ENCODE measurements at regions not wholly inside any gene's neighbourhood (a gene's known extent, or its start where the extent isn't known, plus 50 kb on each side); places are given as distances from the start of the nearest gene placed in this dataset.

DNA sequence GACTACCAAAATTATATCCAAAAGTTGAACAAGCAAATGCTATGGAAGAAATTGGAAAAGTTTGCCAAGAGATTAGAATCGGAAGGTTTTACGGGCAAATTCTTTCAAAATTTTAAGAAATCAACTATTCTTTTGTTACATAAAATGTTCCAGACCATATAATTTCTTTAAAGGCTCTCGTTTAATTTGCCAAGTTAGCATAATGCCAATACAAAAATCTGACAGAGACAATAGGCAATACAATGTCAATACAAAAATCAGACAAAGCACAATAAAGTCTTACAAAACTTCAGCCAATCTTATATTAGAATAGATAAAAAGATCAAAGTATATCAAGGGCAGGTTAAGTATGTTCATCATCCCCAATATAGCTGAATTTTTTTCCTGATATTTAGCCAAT is 224.2 kb downstream of the BCL11A start:
- no peak overlapping the region for H3K4me3 ChIP-seq (ENCODE audit: insufficient read length, low read depth)
- H3K4me1 ChIP-seq (ENCODE audit: insufficient read depth, insufficient read length): no peaks in the 10 kb centered on the region
- H3K9ac ChIP-seq (ENCODE audit: insufficient read length, low read depth): no peak overlapping the region
- DNase-seq (ENCODE audit: low read depth, low spot score): no peak
- TF ChIP-seq ZNF274 (IDR thresholded peaks at IDR 0.05; ENCODE audit: low read depth, low read length) (no peak), SUZ12 (IDR thresholded peaks at IDR 0.05; ENCODE audit: extremely low read depth, insufficient read depth, insufficient read length) (no peak), YY1 (IDR thresholded peaks at IDR 0.05; ENCODE audit: insufficient read depth, insufficient read length) (no peak)
- no peaks in the 10 kb centered on the region for H3K27me3 ChIP-seq (ENCODE audit: insufficient read depth, insufficient read length)
- no peaks in the 10 kb centered on the region for H3K9me3 ChIP-seq (ENCODE audit: insufficient read depth, low read length)
- no peaks in the 10 kb centered on the region for H3K36me3 ChIP-seq (ENCODE audit: insufficient read depth, insufficient read length, low read length)

DNA sequence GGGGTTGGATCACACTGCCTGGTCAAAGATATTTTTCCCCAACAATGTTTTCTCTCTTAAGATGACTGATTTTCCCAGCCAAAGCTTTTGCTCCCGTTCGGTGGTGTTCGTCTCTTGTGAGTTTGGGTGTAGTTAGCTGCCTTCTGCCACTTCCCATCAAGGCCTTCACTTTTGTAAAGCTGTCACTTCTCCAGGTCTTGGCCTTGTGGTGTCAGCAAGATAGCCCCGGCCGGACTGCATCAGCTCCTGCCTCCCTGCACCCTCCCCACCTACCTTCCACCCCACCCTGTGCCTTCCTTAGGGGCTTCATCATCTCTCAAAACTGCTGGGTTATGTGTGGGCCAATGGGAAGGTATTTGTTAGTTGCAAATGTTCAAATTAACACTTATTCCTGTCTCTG is 228.9 kb downstream of the BCL11A start:
- DNase-seq (ENCODE audit: low read depth, low spot score): no peak
- Histone ChIP-seq H3K4me3 (ENCODE audit: insufficient read length, low read depth) (no peak overlapping the region), H3K4me1 (ENCODE audit: insufficient read depth, insufficient read length) (no peaks in the 10 kb centered on the region), H3K9me3 (ENCODE audit: insufficient read depth, low read length) (no peaks in the 10 kb centered on the region), H3K27me3 (ENCODE audit: insufficient read depth, insufficient read length) (no peaks in the 10 kb centered on the region), H3K36me3 (ENCODE audit: insufficient read depth, insufficient read length, low read length) (no peaks in the 10 kb centered on the region), H3K9ac (ENCODE audit: insufficient read length, low read depth) (no peak overlapping the region)
- TF ChIP-seq ZNF274 (IDR thresholded peaks at IDR 0.05; ENCODE audit: low read depth, low read length) (no peak), SUZ12 (IDR thresholded peaks at IDR 0.05; ENCODE audit: extremely low read depth, insufficient read depth, insufficient read length) (no peak), YY1 (IDR thresholded peaks at IDR 0.05; ENCODE audit: insufficient read depth, insufficient read length) (no peak)

DNA sequence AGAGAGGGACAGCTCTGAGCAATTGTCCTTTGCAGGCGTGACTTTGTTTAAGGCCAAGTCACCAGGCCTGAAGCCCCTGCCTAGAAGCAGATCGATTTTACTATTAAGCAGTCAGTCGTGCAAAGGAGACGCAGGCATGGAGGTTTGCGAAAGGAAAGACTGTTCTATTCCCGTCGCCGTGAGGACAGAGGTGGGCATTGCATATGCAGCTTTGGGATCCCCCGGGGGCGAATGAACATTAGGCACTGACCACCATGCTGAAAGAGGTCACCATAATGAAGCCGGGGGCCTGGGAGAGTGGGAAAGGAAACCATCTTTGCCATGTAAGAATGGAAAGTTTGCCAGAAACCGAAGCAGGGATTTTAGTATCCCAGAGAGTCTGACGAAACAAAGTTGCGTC is 231.6 kb downstream of the BCL11A start:
- no peak for DNase-seq (ENCODE audit: low read depth, low spot score)
- Histone ChIP-seq H3K36me3 (ENCODE audit: insufficient read depth, insufficient read length, low read length) (no peaks in the 10 kb centered on the region), H3K27me3 (ENCODE audit: insufficient read depth, insufficient read length) (no peaks in the 10 kb centered on the region), H3K4me1 (ENCODE audit: insufficient read depth, insufficient read length) (peaks cover 5% of the 10 kb centered on the region), H3K9ac (ENCODE audit: insufficient read length, low read depth) (no peak overlapping the region), H3K4me3 (ENCODE audit: insufficient read length, low read depth) (no peak overlapping the region), H3K9me3 (ENCODE audit: insufficient read depth, low read length) (no peaks in the 10 kb centered on the region)
- TF ChIP-seq SUZ12 (IDR thresholded peaks at IDR 0.05; ENCODE audit: extremely low read depth, insufficient read depth, insufficient read length): no peak
- TF ChIP-seq ZNF274 (IDR thresholded peaks at IDR 0.05; ENCODE audit: low read depth, low read length): no peak
- no peak for TF ChIP-seq YY1 (IDR thresholded peaks at IDR 0.05; ENCODE audit: insufficient read depth, insufficient read length)

DNA sequence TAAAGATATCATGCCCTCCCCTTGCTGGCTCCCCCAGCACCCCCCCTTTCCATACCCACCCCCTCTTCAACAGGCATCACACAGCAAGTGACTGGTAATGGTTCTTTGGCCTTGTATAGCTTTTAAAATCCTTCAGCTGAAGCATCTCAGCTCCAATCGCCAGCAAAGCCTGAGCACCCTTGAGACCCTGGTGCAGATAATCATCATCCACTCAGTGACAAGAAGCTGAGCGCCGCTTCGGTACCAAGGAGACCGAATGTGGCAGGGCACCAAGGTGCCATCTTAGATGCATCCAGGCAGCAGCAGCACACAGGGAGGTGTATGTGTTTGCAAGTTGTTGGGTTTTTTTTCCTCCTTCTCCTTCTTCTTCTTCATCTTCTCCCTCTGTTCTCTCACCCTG is 232.7 kb downstream of the BCL11A start:
- Histone ChIP-seq H3K27me3 (ENCODE audit: insufficient read depth, insufficient read length) (no peaks in the 10 kb centered on the region), H3K9ac (ENCODE audit: insufficient read length, low read depth) (no peak overlapping the region), H3K4me3 (ENCODE audit: insufficient read length, low read depth) (no peak overlapping the region), H3K4me1 (ENCODE audit: insufficient read depth, insufficient read length) (peaks cover 5% of the 10 kb centered on the region), H3K9me3 (ENCODE audit: insufficient read depth, low read length) (no peaks in the 10 kb centered on the region), H3K36me3 (ENCODE audit: insufficient read depth, insufficient read length, low read length) (no peaks in the 10 kb centered on the region)
- no peak for TF ChIP-seq YY1 (IDR thresholded peaks at IDR 0.05; ENCODE audit: insufficient read depth, insufficient read length)
- no peak for TF ChIP-seq SUZ12 (IDR thresholded peaks at IDR 0.05; ENCODE audit: extremely low read depth, insufficient read depth, insufficient read length)
- TF ChIP-seq ZNF274 (IDR thresholded peaks at IDR 0.05; ENCODE audit: low read depth, low read length): no peak
- no peak for DNase-seq (ENCODE audit: low read depth, low spot score)

DNA sequence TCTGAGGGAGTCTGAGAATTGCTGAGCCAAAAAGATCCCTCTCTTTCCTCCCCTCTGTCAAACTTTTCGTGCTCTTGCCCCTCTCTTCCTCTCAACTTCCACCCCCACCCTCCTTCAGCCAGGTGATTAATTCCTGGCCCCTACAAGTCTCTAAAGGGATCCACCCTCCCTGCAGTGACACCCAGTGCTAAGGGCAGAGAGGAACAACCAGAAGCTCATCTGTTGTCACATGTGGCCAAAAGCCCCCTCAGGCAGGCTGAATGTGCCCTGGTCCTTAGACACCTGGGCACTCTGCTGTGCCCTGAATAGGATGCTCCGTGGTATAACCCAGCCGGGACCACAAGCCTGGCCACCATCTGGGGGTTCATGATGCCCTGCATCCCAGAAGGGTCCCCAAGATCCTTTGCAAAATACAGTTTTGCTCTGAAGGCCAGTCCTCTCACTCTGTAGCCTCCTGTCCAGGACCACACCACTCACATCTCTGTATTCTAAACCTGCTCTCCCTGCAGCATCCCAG is 234.4 kb downstream of the BCL11A start:
- H3K27me3 ChIP-seq (ENCODE audit: insufficient read depth, insufficient read length): no peaks in the 10 kb centered on the region
- no peaks in the 10 kb centered on the region for H3K9me3 ChIP-seq (ENCODE audit: insufficient read depth, low read length)
- no peak for TF ChIP-seq YY1 (IDR thresholded peaks at IDR 0.05; ENCODE audit: insufficient read depth, insufficient read length)
- no peak for TF ChIP-seq ZNF274 (IDR thresholded peaks at IDR 0.05; ENCODE audit: low read depth, low read length)
- TF ChIP-seq SUZ12 (IDR thresholded peaks at IDR 0.05; ENCODE audit: extremely low read depth, insufficient read depth, insufficient read length): no peak
- peaks cover 5% of the 10 kb centered on the region for H3K4me1 ChIP-seq (ENCODE audit: insufficient read depth, insufficient read length)
- no peaks in the 10 kb centered on the region for H3K36me3 ChIP-seq (ENCODE audit: insufficient read depth, insufficient read length, low read length)
- no peak overlapping the region for H3K9ac ChIP-seq (ENCODE audit: insufficient read length, low read depth)
- no peak for DNase-seq (ENCODE audit: low read depth, low spot score)
- H3K4me3 ChIP-seq (ENCODE audit: insufficient read length, low read depth): no peak overlapping the region

DNA sequence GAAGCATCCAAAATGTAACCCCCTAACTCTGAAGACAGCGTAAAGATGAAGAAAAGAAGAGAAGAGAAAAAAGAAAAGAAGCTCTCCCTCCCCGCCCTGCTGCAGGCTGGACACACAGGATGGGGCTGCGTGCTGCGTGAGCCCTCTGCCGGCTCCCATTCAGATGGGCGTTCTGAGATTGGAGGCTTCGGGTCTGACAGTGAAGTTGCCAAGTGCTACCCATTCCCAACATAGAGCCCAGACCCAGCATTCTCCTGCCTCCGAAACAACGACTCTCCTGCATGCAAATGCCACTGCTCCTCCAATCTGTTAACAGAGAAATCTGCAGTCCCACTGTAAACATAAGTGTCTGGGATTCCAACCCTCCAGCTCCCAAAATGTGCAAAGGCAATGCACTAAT is 234.9 kb downstream of the BCL11A start:
- no peak for DNase-seq (ENCODE audit: low read depth, low spot score)
- H3K9me3 ChIP-seq (ENCODE audit: insufficient read depth, low read length): no peaks in the 10 kb centered on the region
- no peaks in the 10 kb centered on the region for H3K36me3 ChIP-seq (ENCODE audit: insufficient read depth, insufficient read length, low read length)
- H3K4me1 ChIP-seq (ENCODE audit: insufficient read depth, insufficient read length): peaks cover 5% of the 10 kb centered on the region
- H3K4me3 ChIP-seq (ENCODE audit: insufficient read length, low read depth): no peak overlapping the region
- no peaks in the 10 kb centered on the region for H3K27me3 ChIP-seq (ENCODE audit: insufficient read depth, insufficient read length)
- no peak for TF ChIP-seq YY1 (IDR thresholded peaks at IDR 0.05; ENCODE audit: insufficient read depth, insufficient read length)
- no peak for TF ChIP-seq SUZ12 (IDR thresholded peaks at IDR 0.05; ENCODE audit: extremely low read depth, insufficient read depth, insufficient read length)
- no peak for TF ChIP-seq ZNF274 (IDR thresholded peaks at IDR 0.05; ENCODE audit: low read depth, low read length)
- H3K9ac ChIP-seq (ENCODE audit: insufficient read length, low read depth): no peak overlapping the region

DNA sequence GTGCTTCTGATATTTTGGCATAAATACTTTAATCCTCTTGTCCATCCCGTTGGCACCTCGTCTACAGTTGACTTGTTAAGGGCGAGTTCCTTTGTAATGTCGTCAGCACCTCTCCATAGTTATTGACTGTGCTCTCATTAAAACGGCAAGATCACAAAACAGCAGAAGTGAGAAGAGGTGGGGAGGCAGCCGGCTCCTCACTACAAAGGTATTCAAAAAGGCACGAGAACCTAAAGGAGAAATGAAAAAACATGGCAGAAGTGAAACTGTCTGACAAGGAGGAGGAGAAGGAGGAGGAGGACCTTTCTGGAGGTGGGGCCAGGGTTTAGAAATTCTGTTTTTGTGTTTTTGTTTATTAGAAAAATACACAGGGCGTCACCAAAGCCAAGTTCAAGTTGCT is 235.6 kb downstream of the BCL11A start:
- no peak for TF ChIP-seq ZNF274 (IDR thresholded peaks at IDR 0.05; ENCODE audit: low read depth, low read length)
- no peak for TF ChIP-seq SUZ12 (IDR thresholded peaks at IDR 0.05; ENCODE audit: extremely low read depth, insufficient read depth, insufficient read length)
- no peak for TF ChIP-seq YY1 (IDR thresholded peaks at IDR 0.05; ENCODE audit: insufficient read depth, insufficient read length)
- no peaks in the 10 kb centered on the region for H3K36me3 ChIP-seq (ENCODE audit: insufficient read depth, insufficient read length, low read length)
- H3K4me3 ChIP-seq (ENCODE audit: insufficient read length, low read depth): no peak overlapping the region
- no peak overlapping the region for H3K9ac ChIP-seq (ENCODE audit: insufficient read length, low read depth)
- H3K4me1 ChIP-seq (ENCODE audit: insufficient read depth, insufficient read length): peaks cover 5% of the 10 kb centered on the region
- H3K9me3 ChIP-seq (ENCODE audit: insufficient read depth, low read length): no peaks in the 10 kb centered on the region
- no peak for DNase-seq (ENCODE audit: low read depth, low spot score)
- no peaks in the 10 kb centered on the region for H3K27me3 ChIP-seq (ENCODE audit: insufficient read depth, insufficient read length)
